CD4-positive, alpha-beta T cell treated with Interleukin-15 for 1 hour (primary cell): ENCODE measurements at regions not wholly inside any gene's neighbourhood (a gene's known extent, or its start where the extent isn't known, plus 50 kb on each side); places are given as distances from the start of the nearest gene placed in this dataset.

Source experiments
- DNase-seq: peaks from one replicate; pipeline ENCODE4 v3.0.0-alpha.2; 2020

- no peak for DNase-seq
Observed at GRCh38 chr2:193349642-193350041, 1154.9 kb upstream of the TMEFF2 start.

GRCh38 chr2:193348055-193348454 lies 1153.3 kb upstream of the TMEFF2 start:
- DNase-seq = no peak

- DNase-seq = no peak
Observed at GRCh38 chr2:193336781-193337180, 1142.0 kb upstream of the TMEFF2 start.

GRCh38 chr2:193334401-193334800 lies 1139.7 kb upstream of the TMEFF2 start:
- DNase-seq = no peak

- no peak for DNase-seq
Observed at GRCh38 chr2:193333539-193333938, 1138.8 kb upstream of the TMEFF2 start.

- DNase-seq = no peak
Observed at GRCh38 chr2:193332941-193333340, 1138.2 kb upstream of the TMEFF2 start.

GRCh38 chr2:193331676-193332075 lies 1136.9 kb upstream of the TMEFF2 start:
- DNase-seq = no peak

- no peak for DNase-seq
Observed at GRCh38 chr2:193326296-193326695, 1131.6 kb upstream of the TMEFF2 start.

- no peak for DNase-seq
Observed at GRCh38 chr2:193315428-193316091, 1120.8 kb upstream of the TMEFF2 start.

GRCh38 chr2:193303464-193303863 lies 1108.7 kb upstream of the TMEFF2 start:
- no peak for DNase-seq

GRCh38 chr2:193294371-193294770 lies 1099.6 kb upstream of the TMEFF2 start:
- DNase-seq = no peak

- no peak for DNase-seq
Observed at GRCh38 chr2:193279361-193279760, 1084.6 kb upstream of the TMEFF2 start.

GRCh38 chr2:193276988-193277387 lies 1082.3 kb upstream of the TMEFF2 start:
- no peak for DNase-seq

GRCh38 chr2:193276560-193276959 lies 1081.8 kb upstream of the TMEFF2 start:
- DNase-seq = peak; percentile 10

GRCh38 chr2:193276069-193276468 lies 1081.3 kb upstream of the TMEFF2 start:
- DNase-seq = no peak

- no peak for DNase-seq
Observed at GRCh38 chr2:193272011-193272410, 1077.3 kb upstream of the TMEFF2 start.

GRCh38 chr2:193270816-193271215 lies 1076.1 kb upstream of the TMEFF2 start:
- DNase-seq = no peak

GRCh38 chr2:193267496-193268002 lies 1072.8 kb upstream of the TMEFF2 start:
- no peak for DNase-seq

GRCh38 chr2:193253014-193253530 lies 1058.3 kb upstream of the TMEFF2 start:
- DNase-seq = no peak

GRCh38 chr2:193251909-193252308 lies 1057.2 kb upstream of the TMEFF2 start:
- no peak for DNase-seq

GRCh38 chr2:193250389-193250788 lies 1055.7 kb upstream of the TMEFF2 start:
- DNase-seq = no peak

- DNase-seq = no peak
Observed at GRCh38 chr2:193240752-193241151, 1046.0 kb upstream of the TMEFF2 start.

GRCh38 chr2:193231634-193232033 lies 1036.9 kb upstream of the TMEFF2 start:
- DNase-seq = no peak

GRCh38 chr2:193228276-193228675 lies 1033.5 kb upstream of the TMEFF2 start:
- DNase-seq = no peak

GRCh38 chr2:193222454-193222853 lies 1027.7 kb upstream of the TMEFF2 start:
- no peak for DNase-seq
